SU-DHL-6 (cell line): ENCODE measurements at regions not wholly inside any gene's neighbourhood (a gene's known extent, or its start where the extent isn't known, plus 50 kb on each side); places are given as distances from the start of the nearest gene placed in this dataset.

Experiments
- EZH2phosphoT487 ChIP-seq: fragments of 200-600 bp; sonication (generic), shearing (Covaris generic); conservative IDR thresholded peaks from 2 replicates; pipeline ENCODE4 v1.6.1; 2018; ENCODE audit warnings: mild to moderate bottlenecking, antibody characterized with exemption, low read length, moderate library complexity, mixed read lengths
- TF ChIP-seq, protein P1 (sequence below): fragments of 200-600 bp; sonication (generic); IDR thresholded peaks from one replicate; pipeline ENCODE4 v1.5.1; 2017; ENCODE audit warnings: antibody characterized with exemption, mild to moderate bottlenecking, low read length, moderate library complexity; ENCODE audit not compliant: insufficient read depth, poor library complexity, severe bottlenecking

DNA sequence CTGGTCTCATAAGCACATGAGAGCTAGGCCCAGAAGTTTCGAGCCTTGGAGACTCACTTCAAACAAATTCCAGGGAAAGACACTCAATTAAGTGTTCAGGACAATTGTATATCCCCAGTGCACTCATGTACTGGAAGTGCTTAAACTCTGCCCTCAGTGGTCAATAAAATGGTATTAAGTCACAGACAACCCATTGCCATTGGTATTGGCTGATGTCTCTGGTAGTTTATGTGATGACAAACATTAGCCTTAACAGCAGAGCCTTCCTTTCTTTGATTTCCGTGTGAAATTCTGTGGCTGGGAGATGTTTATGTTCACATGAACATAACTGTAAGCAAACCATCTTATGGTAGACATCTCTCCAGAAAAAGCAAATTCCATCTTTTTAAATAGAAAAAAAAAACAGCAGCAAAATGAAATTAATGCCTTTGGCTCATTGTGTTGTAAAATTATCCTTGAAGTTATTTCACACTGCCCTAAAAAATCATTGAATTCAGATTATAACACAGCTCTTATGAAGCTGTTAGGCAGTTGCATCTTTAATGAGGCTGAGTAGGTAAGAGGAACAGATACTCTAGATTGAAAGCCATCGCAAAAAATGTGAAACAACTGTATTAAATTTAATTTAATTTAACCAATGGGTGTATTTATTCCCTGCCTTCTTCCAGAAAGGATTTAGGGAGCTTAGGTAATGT is 216.2 kb upstream of the PLEKHG7 start:
- TF ChIP-seq, protein P1, sequence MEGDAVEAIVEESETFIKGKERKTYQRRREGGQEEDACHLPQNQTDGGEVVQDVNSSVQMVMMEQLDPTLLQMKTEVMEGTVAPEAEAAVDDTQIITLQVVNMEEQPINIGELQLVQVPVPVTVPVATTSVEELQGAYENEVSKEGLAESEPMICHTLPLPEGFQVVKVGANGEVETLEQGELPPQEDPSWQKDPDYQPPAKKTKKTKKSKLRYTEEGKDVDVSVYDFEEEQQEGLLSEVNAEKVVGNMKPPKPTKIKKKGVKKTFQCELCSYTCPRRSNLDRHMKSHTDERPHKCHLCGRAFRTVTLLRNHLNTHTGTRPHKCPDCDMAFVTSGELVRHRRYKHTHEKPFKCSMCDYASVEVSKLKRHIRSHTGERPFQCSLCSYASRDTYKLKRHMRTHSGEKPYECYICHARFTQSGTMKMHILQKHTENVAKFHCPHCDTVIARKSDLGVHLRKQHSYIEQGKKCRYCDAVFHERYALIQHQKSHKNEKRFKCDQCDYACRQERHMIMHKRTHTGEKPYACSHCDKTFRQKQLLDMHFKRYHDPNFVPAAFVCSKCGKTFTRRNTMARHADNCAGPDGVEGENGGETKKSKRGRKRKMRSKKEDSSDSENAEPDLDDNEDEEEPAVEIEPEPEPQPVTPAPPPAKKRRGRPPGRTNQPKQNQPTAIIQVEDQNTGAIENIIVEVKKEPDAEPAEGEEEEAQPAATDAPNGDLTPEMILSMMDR, result no peak
- TF ChIP-seq EZH2phosphoT487, result no peak
